Sigmoid colon (tissue), 4 donors: ENCODE measurements at regions not wholly inside any gene's neighbourhood (a gene's known extent, or its start where the extent isn't known, plus 50 kb on each side); places are given as distances from the start of the nearest gene placed in this dataset.

Experiments
- CTCF ChIP-seq, 4 experiments: fragments of 450-650 bp in 3 of 4; fragments of 200-600 bp in 1 of 4; IDR thresholded peaks; one replicate each; pipeline ENCODE4 v1.5.1; 2016 to 2019; ENCODE audit warnings: antibody characterized with exemption in 4 of 4, mild to moderate bottlenecking in 3 of 4, moderate library complexity in 2 of 4
- EP300 ChIP-seq, 4 donors: sonication (generic); formaldehyde crosslinking; IDR thresholded peaks; one replicate each; pipeline ENCODE4 v1.6.1; 2017; ENCODE audit warnings: antibody characterized with exemption in 4 of 4
- POLR2A ChIP-seq, 2 donors: fragments of 450-650 bp; IDR thresholded peaks; one replicate each; pipeline ENCODE4 v1.6.1; 2016; ENCODE audit warnings: antibody characterized with exemption in 2 of 2, mild to moderate bottlenecking in 2 of 2, moderate library complexity in 2 of 2
- POLR2AphosphoS5 ChIP-seq, 4 donors: sonication (generic); formaldehyde crosslinking; IDR thresholded peaks; one replicate each; pipeline ENCODE4 v1.6.1; 2017; ENCODE audit warnings: antibody characterized with exemption in 4 of 4

DNA sequence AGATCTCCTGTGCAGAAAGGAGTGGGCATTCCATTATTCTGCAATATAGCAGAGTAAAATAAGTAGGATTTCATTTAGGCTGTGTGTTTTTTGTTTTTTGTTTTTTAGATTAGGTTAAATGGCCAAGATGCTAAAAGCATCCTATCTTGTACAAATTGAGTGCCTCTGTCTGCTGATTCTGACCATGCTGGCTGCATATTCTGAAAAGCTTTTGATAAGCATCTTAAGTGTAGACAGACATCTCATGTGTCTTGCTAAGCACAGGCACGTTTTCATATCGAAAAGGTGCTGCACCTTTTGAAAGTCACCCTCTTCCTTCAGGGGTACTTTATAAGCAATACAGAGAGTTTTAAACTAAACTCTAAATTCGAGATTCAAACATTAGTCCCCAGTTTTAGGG is 74.0 kb upstream of the BCL11A start:
- TF ChIP-seq POLR2AphosphoS5 (IDR thresholded peaks at IDR 0.05) (no peak), EP300 (IDR thresholded peaks at IDR 0.05) (no peak), CTCF (IDR thresholded peaks at IDR 0.05) (no peak), POLR2A (IDR thresholded peaks at IDR 0.05) (no peak)
